IMR-90 (cell line): ENCODE measurements at regions not wholly inside any gene's neighbourhood (a gene's known extent, or its start where the extent isn't known, plus 50 kb on each side); places are given as distances from the start of the nearest gene placed in this dataset.

Experiments used
- ATAC-seq: fragments of 200-7000 bp; cut with Tn5 transposase; 2 replicates; pipeline ENCODE4 v1.9.1; 2020; ENCODE audit warnings: low read depth, mild to moderate bottlenecking, moderate library complexity
- BruUV-seq: library from RNA; stranded (reverse); fragments of 400-500 nt; replicated peaks from 2 replicates; lab custom pipeline; 2021; lab: Mats Ljungman, UMichigan
- CTCF ChIA-PET: fragments of 300-600 bp; formaldehyde crosslinking; extraction: SDS; loops from one replicate; lab custom pipeline; 2021; ENCODE audit warnings: antibody characterized with exemption; lab: Yijun Ruan, JAX
- POLR2A ChIA-PET: fragments of 300-600 bp; sonication (Branson Sonifier 250); formaldehyde crosslinking; loops from one replicate; lab custom pipeline; 2022; ENCODE audit warnings: antibody characterized with exemption; ENCODE audit not compliant: unreplicated experiment; lab: Charles Lee
- DNase-seq: peaks from one replicate; pipeline ENCODE4 v3.0.0; 2013
- H2AFZ ChIP-seq: replicated peaks from 2 replicates; pipeline ENCODE3; 2013; ENCODE audit warnings: low read length, mild to moderate bottlenecking; ENCODE audit not compliant: poor library complexity
- H2AK5ac ChIP-seq: 2 replicates; pipeline ENCODE4 v1.6.1; 2013; ENCODE audit warnings: low read depth, low read length, inconsistent platforms
- H2AK9ac ChIP-seq: replicated peaks from 2 replicates; pipeline ENCODE3; 2013; ENCODE audit warnings: mild to moderate bottlenecking, low read depth, low read length, moderate library complexity; ENCODE audit not compliant: poor library complexity
- H2BK120ac ChIP-seq: 2 replicates; pipeline ENCODE4 v1.6.1; 2013; ENCODE audit warnings: low read depth, low read length, inconsistent platforms
- H2BK15ac ChIP-seq: 3 replicates; pipeline ENCODE4 v1.6.1; 2013; ENCODE audit warnings: low read depth, low read length, inconsistent platforms
- H2BK20ac ChIP-seq: 2 replicates; pipeline ENCODE4 v1.6.1; 2013; ENCODE audit warnings: low read depth, mild to moderate bottlenecking, inconsistent platforms, low read length, moderate library complexity
- H2BK5ac ChIP-seq: 2 replicates; pipeline ENCODE4 v1.6.1; 2013; ENCODE audit warnings: mild to moderate bottlenecking, low read depth, low read length, inconsistent platforms; ENCODE audit not compliant: poor library complexity, severe bottlenecking
- H3K14ac ChIP-seq: replicated peaks from 2 replicates; pipeline ENCODE4 v1.6.1; 2013; ENCODE audit warnings: low read depth, low read length, inconsistent platforms
- H3K18ac ChIP-seq: 2 replicates; pipeline ENCODE4 v1.6.1; 2013; ENCODE audit warnings: low read depth, low read length, control low read depth
- H3K23ac ChIP-seq: 2 replicates; pipeline ENCODE4 v1.6.1; 2013; ENCODE audit warnings: low read depth, low read length, inconsistent platforms
- H3K27ac ChIP-seq: 2 replicates; pipeline ENCODE4 v1.5.1; 2013; ENCODE audit warnings: mild to moderate bottlenecking, control low read depth, low read length; ENCODE audit not compliant: insufficient read depth
- H3K27me3 ChIP-seq: 2 replicates; pipeline ENCODE4 v1.6.1; 2013; ENCODE audit warnings: low read length; ENCODE audit not compliant: control insufficient read depth, insufficient read depth
- H3K36me3 ChIP-seq: 2 replicates; pipeline ENCODE4 v1.6.1; 2013; ENCODE audit warnings: low read length, mixed read lengths; ENCODE audit not compliant: control insufficient read depth, insufficient read depth
- H3K4ac ChIP-seq: 2 replicates; pipeline ENCODE4 v1.6.1; 2013; ENCODE audit warnings: low read depth, low read length, inconsistent platforms
- H3K4me1 ChIP-seq: 2 replicates; pipeline ENCODE4 v1.6.1; 2013; ENCODE audit warnings: low read length, mixed read lengths; ENCODE audit not compliant: control insufficient read depth, insufficient read depth
- H3K4me2 ChIP-seq: 2 replicates; pipeline ENCODE4 v1.6.1; 2013; ENCODE audit warnings: low read depth, mild to moderate bottlenecking, control low read depth, low read length, moderate library complexity
- H3K4me3 ChIP-seq: 2 replicates; pipeline ENCODE4 v1.5.1; 2013; ENCODE audit warnings: low read depth, mild to moderate bottlenecking, control low read depth, low read length, moderate library complexity; ENCODE audit not compliant: insufficient read depth
- H3K56ac ChIP-seq: 2 replicates; pipeline ENCODE4 v1.6.1; 2013; ENCODE audit warnings: low read length, inconsistent platforms; ENCODE audit not compliant: insufficient read depth; ENCODE audit errors: extremely low read depth
- H3K79me1 ChIP-seq, 2 experiments: 2 replicates each; pipeline ENCODE4 v1.6.1; 2013; ENCODE audit warnings: low read length in 2 of 2, inconsistent platforms in 1 of 2, low read depth in 1 of 2
- H3K9ac ChIP-seq: 2 replicates; pipeline ENCODE4 v1.6.1; 2013; ENCODE audit warnings: low read depth, low read length, control low read depth
- H3K9me1 ChIP-seq: 2 replicates; pipeline ENCODE4 v1.6.1; 2013; ENCODE audit warnings: low read length, inconsistent platforms; ENCODE audit not compliant: insufficient read depth
- H3K9me3 ChIP-seq: 2 replicates; pipeline ENCODE4 v1.6.1; 2013; ENCODE audit warnings: low read length; ENCODE audit not compliant: control insufficient read depth, insufficient read depth
- H4K20me1 ChIP-seq: 2 replicates; pipeline ENCODE4 v1.6.1; 2013; ENCODE audit warnings: low read length, inconsistent platforms; ENCODE audit not compliant: insufficient read depth
- H4K5ac ChIP-seq: 2 replicates; pipeline ENCODE4 v1.6.1; 2013; ENCODE audit warnings: mild to moderate bottlenecking, low read depth, low read length, control low read depth
- H4K8ac ChIP-seq, 2 experiments: 2 replicates each; pipeline ENCODE4 v1.6.1; 2013; ENCODE audit warnings: low read depth in 2 of 2, low read length in 2 of 2, control low read depth in 1 of 2, inconsistent platforms in 1 of 2
- H4K91ac ChIP-seq: 2 replicates; pipeline ENCODE4 v1.6.1; 2013; ENCODE audit warnings: low read depth, low read length, inconsistent platforms; ENCODE audit not compliant: insufficient read depth
- BHLHE40 ChIP-seq: fragments of 150-350 bp; IDR thresholded peaks from 2 replicates; pipeline ENCODE4 v1.6.1; 2016; ENCODE audit warnings: mild to moderate bottlenecking, low read depth, low read length
- CEBPB ChIP-seq: IDR thresholded peaks from 2 replicates; pipeline ENCODE4 v1.6.1; 2012; ENCODE audit warnings: low read depth, low read length, improper control_type of control experiment
- CHD1 ChIP-seq: IDR thresholded peaks from 2 replicates; pipeline ENCODE4 v1.6.1; 2012; ENCODE audit warnings: low read depth, low read length, improper control_type of control experiment
- CTCF ChIP-seq: conservative IDR thresholded peaks from 2 replicates; pipeline ENCODE4 v1.5.1; 2012; ENCODE audit warnings: mild to moderate bottlenecking, low read depth, low read length, improper control_type of control experiment
- FOS ChIP-seq: fragments of 150-350 bp; IDR thresholded peaks from 2 replicates; pipeline ENCODE4 v1.6.1; 2016; ENCODE audit warnings: low read depth, low read length
- MAFK ChIP-seq: IDR thresholded peaks from 2 replicates; pipeline ENCODE4 v1.6.1; 2012; ENCODE audit warnings: low read depth, low read length, improper control_type of control experiment
- MAZ ChIP-seq: IDR thresholded peaks from 2 replicates; pipeline ENCODE4 v1.6.1; 2012; ENCODE audit warnings: low read depth, mild to moderate bottlenecking, low read length, improper control_type of control experiment, moderate library complexity, borderline replicate concordance
- MXI1 ChIP-seq: IDR thresholded peaks from 2 replicates; pipeline ENCODE4 v1.6.1; 2012; ENCODE audit warnings: low read depth, mild to moderate bottlenecking, low read length, moderate library complexity, borderline replicate concordance
- RAD21 ChIP-seq: IDR thresholded peaks from 2 replicates; pipeline ENCODE4 v1.6.1; 2012; ENCODE audit warnings: low read length, improper control_type of control experiment
- RCOR1 ChIP-seq: IDR thresholded peaks from 2 replicates; pipeline ENCODE4 v1.6.1; 2012; ENCODE audit warnings: mild to moderate bottlenecking, low read length, improper control_type of control experiment; ENCODE audit not compliant: insufficient replicate concordance
- RFX5 ChIP-seq: IDR thresholded peaks from 2 replicates; pipeline ENCODE4 v1.8.0; 2012; ENCODE audit warnings: low read depth, mild to moderate bottlenecking, low read length, moderate library complexity
- SMC3 ChIP-seq: fragments of 150-350 bp; IDR thresholded peaks from 2 replicates; pipeline ENCODE4 v1.6.1; 2016; ENCODE audit warnings: low read depth, mild to moderate bottlenecking, antibody characterized with exemption, low read length, moderate library complexity
- WGBS, 2 experiments: methylation state at CpG; one replicate each; pipeline versions ENCODE4 v1.1.5 to v1.1.7; 2013; ENCODE audit warnings: missing lambda C conversion rate in 2 of 2; ENCODE audit not compliant: insufficient read length in 1 of 2; ENCODE audit errors: extremely low coverage in 2 of 2; 5-methylcytosine and 5-hydroxymethylcytosine counted together
- dilution Hi-C: fragments of 300-500 bp; cut with HindIII; formaldehyde crosslinking; loops from one replicate; pipeline ENCODE4 v1.14.3; 2018; ENCODE audit warnings: low sequenced_read_pairs; ENCODE audit not compliant: unreplicated experiment
- in situ Hi-C: fragments of 300-500 bp; cut with MboI; formaldehyde crosslinking; loops from 3 replicates; pipeline ENCODE4 v1.14.3; 2019; ENCODE audit warnings: low sequenced_read_pairs, inconsistent platforms, mixed read lengths
- intact Hi-C: fragments of 100-400 bp; cut with micrococcal nuclease; formaldehyde crosslinking; loops from 2 replicates; pipeline ENCODE4 v1.10.0; 2022
- TF ChIP-seq, protein P1 (sequence below): fragments of 150-350 bp; IDR thresholded peaks from 2 replicates; pipeline ENCODE4 v1.6.1; 2016; ENCODE audit warnings: low read depth, mild to moderate bottlenecking, low read length, moderate library complexity, borderline replicate concordance
- TF ChIP-seq, protein P2 (sequence below): fragments of 150-350 bp; IDR thresholded peaks from 2 replicates; pipeline ENCODE4 v1.6.1; 2017; ENCODE audit warnings: mild to moderate bottlenecking, antibody characterized with exemption, low read length, low read depth

DNA sequence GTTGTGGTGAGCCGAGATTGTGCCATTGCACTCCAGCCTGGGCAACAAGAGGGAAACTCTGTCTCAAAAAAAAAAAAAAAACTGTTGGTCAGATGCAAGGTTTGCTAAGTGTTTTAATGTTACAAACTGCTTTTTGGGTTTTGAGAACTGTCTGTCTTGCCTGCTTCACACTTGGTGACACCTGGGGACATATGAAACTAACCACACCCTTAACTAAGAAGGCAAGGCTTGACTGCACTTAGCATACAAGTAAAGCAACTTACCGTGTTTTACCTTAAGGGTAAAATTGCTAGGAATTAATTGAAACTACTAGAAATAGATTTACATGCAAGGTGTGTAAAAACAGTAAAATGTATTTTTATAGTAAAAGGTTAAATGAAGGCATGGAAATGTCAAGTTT lies 180.4 kb downstream of the OR13H1 start:
- Histone ChIP-seq H4K5ac (no peak overlapping the region), H3K4ac (no peak overlapping the region), H2BK5ac (no peak overlapping the region), H3K27me3 (no peaks in the 10 kb centered on the region; the same call in 1 of the 2 replicates), H3K23ac (no peak overlapping the region), H3K14ac (no peak overlapping the region), H2AK9ac (no peak overlapping the region), H3K56ac (no peak overlapping the region), H2BK120ac (no peak overlapping the region), H3K27ac (no peak overlapping the region), H3K9ac (no peak overlapping the region), H2AFZ (no peak overlapping the region), H4K91ac (no peak overlapping the region), H3K9me3 (peaks cover 4% of the 10 kb centered on the region; the same call in 1 of the 2 replicates), H3K4me3 (no peak overlapping the region), H3K18ac (no peak overlapping the region), H3K79me1 (no peaks in the 10 kb centered on the region), H2BK15ac (no peak overlapping the region), H3K4me2 (no peak overlapping the region), H3K36me3 (no peaks in the 10 kb centered on the region), H2BK20ac (no peak overlapping the region), H2AK5ac (no peak overlapping the region), H3K9me1 (no peaks in the 10 kb centered on the region), H3K4me1 (no peaks in the 10 kb centered on the region), H4K8ac (no peak overlapping the region), H4K20me1 (no peaks in the 10 kb centered on the region)
- ChIA-PET POLR2A (no interaction called here), CTCF (no interaction called here)
- intact Hi-C loops (no loop called here), dilution Hi-C loops (no loop called here), in situ Hi-C loops (no loop called here)
- no peak for ATAC-seq
- WGBS, 2 experiments = no CpG with 5 or more reads among the region's 2 CpGs
- TF ChIP-seq CHD1 (no peak), BHLHE40 (no peak), MXI1 (no peak), RCOR1 (no peak), MAFK (no peak), CTCF (no peak), RFX5 (no peak), FOS (no peak), CEBPB (no peak), RAD21 (no peak), MAZ (no peak), SMC3 (no peak)
- TF ChIP-seq, protein P1, sequence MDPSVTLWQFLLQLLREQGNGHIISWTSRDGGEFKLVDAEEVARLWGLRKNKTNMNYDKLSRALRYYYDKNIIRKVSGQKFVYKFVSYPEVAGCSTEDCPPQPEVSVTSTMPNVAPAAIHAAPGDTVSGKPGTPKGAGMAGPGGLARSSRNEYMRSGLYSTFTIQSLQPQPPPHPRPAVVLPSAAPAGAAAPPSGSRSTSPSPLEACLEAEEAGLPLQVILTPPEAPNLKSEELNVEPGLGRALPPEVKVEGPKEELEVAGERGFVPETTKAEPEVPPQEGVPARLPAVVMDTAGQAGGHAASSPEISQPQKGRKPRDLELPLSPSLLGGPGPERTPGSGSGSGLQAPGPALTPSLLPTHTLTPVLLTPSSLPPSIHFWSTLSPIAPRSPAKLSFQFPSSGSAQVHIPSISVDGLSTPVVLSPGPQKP = no peak
- TF ChIP-seq, protein P2, sequence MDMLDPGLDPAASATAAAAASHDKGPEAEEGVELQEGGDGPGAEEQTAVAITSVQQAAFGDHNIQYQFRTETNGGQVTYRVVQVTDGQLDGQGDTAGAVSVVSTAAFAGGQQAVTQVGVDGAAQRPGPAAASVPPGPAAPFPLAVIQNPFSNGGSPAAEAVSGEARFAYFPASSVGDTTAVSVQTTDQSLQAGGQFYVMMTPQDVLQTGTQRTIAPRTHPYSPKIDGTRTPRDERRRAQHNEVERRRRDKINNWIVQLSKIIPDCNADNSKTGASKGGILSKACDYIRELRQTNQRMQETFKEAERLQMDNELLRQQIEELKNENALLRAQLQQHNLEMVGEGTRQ = no peak
- BruUV-seq = no TSS peak
- DNase-seq = no peak
